ENCODE measurements at regions not wholly inside any gene's neighbourhood (a gene's known extent, or its start where the extent isn't known, plus 50 kb on each side); places are given as distances from the start of the nearest gene placed in this dataset.

DNA sequence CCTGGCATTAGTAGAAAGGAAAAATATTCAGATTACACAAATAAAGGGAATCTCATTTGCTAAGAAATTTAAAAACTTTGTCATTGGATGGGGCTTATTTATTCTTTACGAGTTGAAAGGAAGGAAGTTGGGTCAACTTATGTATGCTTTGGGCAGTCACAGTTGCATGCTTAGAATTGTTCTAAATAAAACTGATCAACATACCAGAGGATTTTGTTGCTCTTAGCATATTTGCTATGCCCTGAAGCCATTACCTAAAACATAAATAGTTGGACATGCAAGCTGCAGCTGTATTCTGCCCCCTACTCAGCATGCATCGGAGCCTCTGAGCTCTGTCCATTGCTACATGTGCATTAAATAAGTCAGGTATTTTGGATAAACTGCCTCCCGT is 172.7 kb upstream of the MEF2C start:
- no peak overlapping the region for H3K9ac ChIP-seq (replicated peaks in 1 of 4; ENCODE audit: extremely low read depth in 1 of 4, low read depth in 3 of 4, low read length in 3 of 4)
- no peak overlapping the region for H3K4me2 ChIP-seq (ENCODE audit: insufficient read depth in 1 of 2, low read depth in 2 of 2, low read length in 2 of 2)
- H2BK15ac ChIP-seq (ENCODE audit: low read length) = no peak overlapping the region
- H3K56ac ChIP-seq (replicated peaks; ENCODE audit: insufficient read length, low read depth, low read length) = no peak overlapping the region
- H3K23me2 ChIP-seq (ENCODE audit: low read depth, low read length) = no peaks in the 10 kb centered on the region
- CTCF ChIA-PET (ENCODE audit: partially characterized antibody) = interaction anchor here (1.1 kb wide), 1 partner anchor 325 kb away, joined by 3 read pairs; no protein-coding TSS in a partner anchor
- no peaks in the 10 kb centered on the region for H3K79me1 ChIP-seq (ENCODE audit: low read depth, low read length)
- H4K5ac ChIP-seq (ENCODE audit: insufficient read length, low read depth, low read length) = no peak overlapping the region
- H2BK5ac ChIP-seq (ENCODE audit: low read depth, low read length) = no peak overlapping the region
- POLR2A ChIA-PET (ENCODE audit: partially characterized antibody) = no interaction called here
- H3K14ac ChIP-seq (ENCODE audit: insufficient read length) = no peak overlapping the region
- H4K91ac ChIP-seq (replicated peaks; ENCODE audit: insufficient read length, low read length) = no peak overlapping the region
- H3K4me3 ChIP-seq (ENCODE audit: extremely low read depth in 1 of 4, insufficient read depth in 2 of 4, low read depth in 3 of 4, low read length in 4 of 4) = no peak overlapping the region
- WGBS, 2 experiments (ENCODE audit: extremely low coverage in 1 of 2, insufficient coverage in 1 of 2, insufficient read length in 1 of 2, insufficient replicate concordance in 2 of 2, low coverage in 1 of 2, low lambda C conversion rate in 2 of 2, missing lambda C conversion rate in 1 of 2) = 82% methylated on average over 3 of the region's 3 CpGs; no CpG with 5 or more reads in 1 of the 2 experiments
- no peaks in the 10 kb centered on the region for H3K79me2 ChIP-seq (ENCODE audit: control insufficient read depth in 1 of 2, insufficient read depth in 2 of 2, low read length in 2 of 2)
- H3K36me3 ChIP-seq (ENCODE audit: control insufficient read depth in 2 of 4, insufficient read depth in 4 of 4, low read length in 3 of 4) = no peaks in the 10 kb centered on the region
- no peak overlapping the region for H3K23ac ChIP-seq (ENCODE audit: insufficient read length)
- H3K27me3 ChIP-seq (replicated peaks in 1 of 4; ENCODE audit: control insufficient read depth in 3 of 4, extremely low read depth in 1 of 4, insufficient read depth in 3 of 4, low read length in 3 of 4) = no peaks in the 10 kb centered on the region
- no peak overlapping the region for H3K4ac ChIP-seq (replicated peaks; ENCODE audit: insufficient read length, low read depth, low read length)
- no peaks in the 10 kb centered on the region for H3K9me3 ChIP-seq (ENCODE audit: insufficient read depth in 2 of 2, low read depth in 1 of 2, low read length in 1 of 2)
- no peak overlapping the region for H2AK5ac ChIP-seq (ENCODE audit: low read depth, low read length)
- no peak overlapping the region for H2BK20ac ChIP-seq (ENCODE audit: low read length)
- no peak overlapping the region for H2BK12ac ChIP-seq (ENCODE audit: low read depth, low read length)
- H3K18ac ChIP-seq (ENCODE audit: extremely low read depth, low read length) = no peak overlapping the region
- no peak for TF ChIP-seq YY1 (IDR thresholded peaks at IDR 0.05; ENCODE audit: low read depth, low read length)
- no peak for TF ChIP-seq BRCA1 (IDR thresholded peaks at IDR 0.05; ENCODE audit: low read depth, low read length)
- TF ChIP-seq, protein P1, sequence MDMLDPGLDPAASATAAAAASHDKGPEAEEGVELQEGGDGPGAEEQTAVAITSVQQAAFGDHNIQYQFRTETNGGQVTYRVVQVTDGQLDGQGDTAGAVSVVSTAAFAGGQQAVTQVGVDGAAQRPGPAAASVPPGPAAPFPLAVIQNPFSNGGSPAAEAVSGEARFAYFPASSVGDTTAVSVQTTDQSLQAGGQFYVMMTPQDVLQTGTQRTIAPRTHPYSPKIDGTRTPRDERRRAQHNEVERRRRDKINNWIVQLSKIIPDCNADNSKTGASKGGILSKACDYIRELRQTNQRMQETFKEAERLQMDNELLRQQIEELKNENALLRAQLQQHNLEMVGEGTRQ (IDR thresholded peaks at IDR 0.05; ENCODE audit: low read length) = no peak
- no peak for TF ChIP-seq SIRT6 (IDR thresholded peaks at IDR 0.05; ENCODE audit: low read length)
- no peak for TF ChIP-seq BACH1 (IDR thresholded peaks at IDR 0.05; ENCODE audit: low read length)
- TF ChIP-seq EGR1 (IDR thresholded peaks at IDR 0.05; ENCODE audit: borderline replicate concordance, low read depth, low read length) = no peak
- TF ChIP-seq RFX5 (IDR thresholded peaks at IDR 0.05; ENCODE audit: borderline replicate concordance, low read depth, low read length) = no peak
- TF ChIP-seq CHD1 (IDR thresholded peaks at IDR 0.05; ENCODE audit: low read depth, low read length) = no peak
- TF ChIP-seq SIX5 (IDR thresholded peaks at IDR 0.05; ENCODE audit: low read depth, low read length) = no peak
- TF ChIP-seq RXRA (IDR thresholded peaks at IDR 0.05; ENCODE audit: insufficient read depth, low read depth, low read length) = no peak
- no peak for TF ChIP-seq CTBP2 (IDR thresholded peaks at IDR 0.05; ENCODE audit: borderline replicate concordance, insufficient read depth, insufficient read length, low read length)
- no peak for TF ChIP-seq KDM5A (IDR thresholded peaks at IDR 0.05; ENCODE audit: low read length)
- TF ChIP-seq RAD21 (IDR thresholded peaks at IDR 0.05 in 1 of 2, conservative IDR thresholded peaks at IDR 0.05 in 1 of 2; ENCODE audit: low read depth in 2 of 2, low read length in 2 of 2) = no peak
- TF ChIP-seq SAP30 (IDR thresholded peaks at IDR 0.05; ENCODE audit: insufficient read depth, insufficient replicate concordance, low read length) = no peak
- DNase-seq (ENCODE audit: low read depth in 1 of 2, low spot score in 2 of 2) (no peak), FAIRE-seq (no peak)
- H2BK120ac ChIP-seq (replicated peaks; ENCODE audit: low read depth, low read length) = no peak overlapping the region
- H3K4me1 ChIP-seq (replicated peaks in 1 of 4; ENCODE audit: control insufficient read depth in 3 of 4, insufficient read depth in 4 of 4, low read length in 3 of 4) = no peaks in the 10 kb centered on the region
- H4K8ac ChIP-seq (ENCODE audit: extremely low read depth, insufficient read depth, low read length) = no peak overlapping the region
- no peak overlapping the region for H3K27ac ChIP-seq (ENCODE audit: low read depth, low read length)
- no peaks in the 10 kb centered on the region for H4K20me1 ChIP-seq (replicated peaks in 1 of 2; ENCODE audit: control insufficient read depth in 1 of 2, insufficient read depth in 2 of 2, low read length in 2 of 2)
- H2AFZ ChIP-seq (ENCODE audit: low read length) = no peak overlapping the region
